Endodermal cell (in vitro differentiated cells): ENCODE measurements at regions not wholly inside any gene's neighbourhood (a gene's known extent, or its start where the extent isn't known, plus 50 kb on each side); places are given as distances from the start of the nearest gene placed in this dataset.
A peak's percentile ranks its signal among the peaks of the same experiment; 100 is the strongest.

Experiments
- DNase-seq: peaks from one replicate; pipeline ENCODE4 v3.0.0-alpha.2; 2017
- H3K27ac ChIP-seq: 2 replicates; pipeline ENCODE4 v1.5.1; 2013; ENCODE audit warnings: mild to moderate bottlenecking, low read depth, low read length, moderate library complexity
- H3K27me3 ChIP-seq: 2 replicates; pipeline ENCODE4 v1.6.1; 2013; ENCODE audit warnings: mild to moderate bottlenecking, low read length, moderate library complexity; ENCODE audit not compliant: insufficient read depth, control insufficient read depth, poor library complexity, severe bottlenecking
- H3K36me3 ChIP-seq: 2 replicates; pipeline ENCODE4 v1.7.0; 2013; ENCODE audit warnings: mild to moderate bottlenecking, low read length, moderate library complexity; ENCODE audit not compliant: control insufficient read depth, insufficient read depth
- H3K4me1 ChIP-seq: one replicate; pipeline ENCODE4 v1.7.0; 2013; ENCODE audit warnings: low read length; ENCODE audit not compliant: control insufficient read depth, insufficient read depth
- H3K4me3 ChIP-seq: 2 replicates; pipeline ENCODE4 v1.5.1; 2013; ENCODE audit warnings: mild to moderate bottlenecking, low read length, moderate library complexity
- H3K9ac ChIP-seq: 2 replicates; pipeline ENCODE4 v1.6.1; 2013; ENCODE audit warnings: mild to moderate bottlenecking, low read length, moderate library complexity; ENCODE audit not compliant: poor library complexity, severe bottlenecking; ENCODE audit errors: extremely low read depth
- H3K9me3 ChIP-seq: 2 replicates; pipeline ENCODE4 v1.6.1; 2013; ENCODE audit warnings: mild to moderate bottlenecking, low read length, moderate library complexity; ENCODE audit not compliant: control insufficient read depth
- H3K27ac Mint-ChIP-seq: 2 replicates; pipeline ENCODE4 v1.8.0; 2020; ENCODE audit warnings: mixed read lengths
- H3K27me3 Mint-ChIP-seq: 2 replicates; pipeline ENCODE4 v1.8.0; 2021; ENCODE audit warnings: mild to moderate bottlenecking, mixed read lengths; ENCODE audit not compliant: insufficient read depth
- H3K36me3 Mint-ChIP-seq: 2 replicates; pipeline ENCODE4 v1.8.0; 2020; ENCODE audit warnings: low read depth, mixed read lengths
- H3K4me1 Mint-ChIP-seq: 2 replicates; pipeline ENCODE4 v1.8.0; 2020; ENCODE audit warnings: mixed read lengths
- H3K4me3 Mint-ChIP-seq: 2 replicates; pipeline ENCODE4 v1.8.0; 2020; ENCODE audit warnings: mild to moderate bottlenecking, moderate library complexity, mixed read lengths
- H3K9me3 Mint-ChIP-seq: 2 replicates; pipeline ENCODE4 v1.8.0; 2020; ENCODE audit warnings: mild to moderate bottlenecking, mixed read lengths
- WGBS, 2 experiments: methylation state at CpG; one replicate each; pipeline versions ENCODE4 v1.1.5 to v1.1.7; 2013; ENCODE audit warnings: missing lambda C conversion rate in 2 of 2, mixed read lengths in 1 of 2; ENCODE audit not compliant: insufficient coverage in 1 of 2, insufficient read length in 1 of 2; 5-methylcytosine and 5-hydroxymethylcytosine counted together
- TF ChIP-seq, protein P1 (sequence below): fragments of 200-600 bp; sonication (generic); conservative IDR thresholded peaks from 2 replicates; pipeline ENCODE4 v1.5.0; 2021; ENCODE audit warnings: antibody characterized with exemption, mild to moderate bottlenecking

DNA sequence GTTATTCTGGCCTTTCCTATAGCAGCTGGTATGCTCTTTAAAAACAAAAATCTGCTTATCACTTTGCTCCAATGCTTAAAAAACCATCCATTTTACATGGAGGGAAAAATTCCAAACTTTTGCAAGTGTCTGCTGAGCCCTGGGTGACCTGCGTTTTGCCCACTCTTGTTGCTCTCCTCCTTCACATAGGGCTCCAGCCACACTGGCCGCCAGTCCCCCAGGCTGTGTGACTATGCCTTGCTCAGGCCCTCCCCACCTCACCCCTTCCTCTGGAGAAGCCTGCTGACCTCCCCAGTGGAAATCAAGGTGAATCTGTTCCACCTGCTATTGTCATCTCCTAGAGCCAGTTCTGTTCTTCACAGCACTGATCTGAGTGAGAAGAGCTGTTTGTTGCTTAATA, 126.9 kb downstream of the SLC25A47 start:
- peaks cover 11% of the 10 kb centered on the region for H3K4me1 ChIP-seq
- H3K27me3 ChIP-seq: no peaks in the 10 kb centered on the region
- peak; percentile 32 for DNase-seq
- Mint-ChIP-seq H3K27me3 (no peaks in the 10 kb centered on the region), H3K27ac (no peak overlapping the region), H3K36me3 (no peaks in the 10 kb centered on the region), H3K4me1 (peaks cover 14% of the 10 kb centered on the region), H3K4me3 (no peak overlapping the region), H3K9me3 (no peaks in the 10 kb centered on the region)
- H3K9me3 ChIP-seq: no peaks in the 10 kb centered on the region
- H3K9ac ChIP-seq: no peak overlapping the region
- WGBS, 2 experiments: 90 to 100% methylated on average over 2 of the region's 2 CpGs
- TF ChIP-seq, protein P1, sequence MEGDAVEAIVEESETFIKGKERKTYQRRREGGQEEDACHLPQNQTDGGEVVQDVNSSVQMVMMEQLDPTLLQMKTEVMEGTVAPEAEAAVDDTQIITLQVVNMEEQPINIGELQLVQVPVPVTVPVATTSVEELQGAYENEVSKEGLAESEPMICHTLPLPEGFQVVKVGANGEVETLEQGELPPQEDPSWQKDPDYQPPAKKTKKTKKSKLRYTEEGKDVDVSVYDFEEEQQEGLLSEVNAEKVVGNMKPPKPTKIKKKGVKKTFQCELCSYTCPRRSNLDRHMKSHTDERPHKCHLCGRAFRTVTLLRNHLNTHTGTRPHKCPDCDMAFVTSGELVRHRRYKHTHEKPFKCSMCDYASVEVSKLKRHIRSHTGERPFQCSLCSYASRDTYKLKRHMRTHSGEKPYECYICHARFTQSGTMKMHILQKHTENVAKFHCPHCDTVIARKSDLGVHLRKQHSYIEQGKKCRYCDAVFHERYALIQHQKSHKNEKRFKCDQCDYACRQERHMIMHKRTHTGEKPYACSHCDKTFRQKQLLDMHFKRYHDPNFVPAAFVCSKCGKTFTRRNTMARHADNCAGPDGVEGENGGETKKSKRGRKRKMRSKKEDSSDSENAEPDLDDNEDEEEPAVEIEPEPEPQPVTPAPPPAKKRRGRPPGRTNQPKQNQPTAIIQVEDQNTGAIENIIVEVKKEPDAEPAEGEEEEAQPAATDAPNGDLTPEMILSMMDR: no peak
- H3K36me3 ChIP-seq: no peaks in the 10 kb centered on the region
- H3K4me3 ChIP-seq: no peak overlapping the region
- H3K27ac ChIP-seq: no peak overlapping the region

DNA sequence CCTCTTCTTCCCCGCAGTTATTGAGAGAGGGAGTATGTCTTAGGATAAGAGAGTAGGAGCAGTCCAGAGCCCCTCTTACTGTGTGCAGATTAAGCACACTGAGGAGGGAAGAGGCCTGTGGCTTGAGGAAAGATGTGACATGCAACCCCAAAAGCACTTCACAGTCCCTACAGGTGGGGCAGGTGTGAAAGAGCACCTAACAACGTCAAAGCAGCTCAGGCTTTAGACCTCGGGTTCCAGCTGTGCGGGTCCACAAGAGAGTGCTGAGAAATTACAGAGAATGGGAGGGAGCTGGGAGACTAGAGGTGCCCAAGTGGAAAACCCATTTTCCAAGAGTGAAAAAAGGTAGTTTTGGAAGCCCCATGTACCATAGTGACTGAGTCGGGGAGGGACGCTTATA, 127.6 kb downstream of the SLC25A47 start:
- no peak overlapping the region for H3K4me3 Mint-ChIP-seq
- peaks cover 16% of the 10 kb centered on the region for H3K4me1 Mint-ChIP-seq
- Histone ChIP-seq H3K9me3 (no peaks in the 10 kb centered on the region), H3K4me1 (peaks cover 11% of the 10 kb centered on the region), H3K9ac (no peak overlapping the region), H3K4me3 (no peak overlapping the region), H3K36me3 (no peaks in the 10 kb centered on the region), H3K27me3 (no peaks in the 10 kb centered on the region), H3K27ac (no peak overlapping the region)
- 76 to 77% methylated on average over 5 to 6 of the region's 6 CpGs for WGBS, 2 experiments
- H3K9me3 Mint-ChIP-seq: no peaks in the 10 kb centered on the region
- peak; percentile 71 for DNase-seq
- no peaks in the 10 kb centered on the region for H3K36me3 Mint-ChIP-seq
- TF ChIP-seq, protein P1: no peak
- H3K27ac Mint-ChIP-seq: no peak overlapping the region
- no peaks in the 10 kb centered on the region for H3K27me3 Mint-ChIP-seq

DNA sequence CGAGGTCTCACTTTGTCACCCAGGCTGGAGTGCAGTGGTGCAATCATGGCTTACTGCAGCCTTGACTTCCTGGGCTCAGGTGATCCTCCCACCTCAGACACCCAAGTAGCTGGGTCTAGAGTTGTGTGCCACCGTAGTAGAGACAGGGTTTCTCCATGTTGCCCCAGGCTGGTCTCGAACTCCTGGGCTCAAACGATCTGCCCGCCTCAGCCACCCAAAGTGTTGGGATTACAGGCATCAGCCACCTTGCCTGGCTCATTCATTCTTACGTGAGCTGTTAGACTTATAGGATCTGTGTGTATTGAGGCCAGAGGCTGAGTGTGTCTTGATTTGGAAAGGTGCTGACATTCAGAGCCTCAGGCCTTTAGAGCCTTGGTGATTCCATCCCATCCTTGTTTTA, 128.1 kb downstream of the SLC25A47 start:
- no peak overlapping the region for H3K27ac Mint-ChIP-seq
- no peaks in the 10 kb centered on the region for H3K27me3 ChIP-seq
- no peaks in the 10 kb centered on the region for H3K27me3 Mint-ChIP-seq
- 85 to 91% methylated on average over 2 to 6 of the region's 6 CpGs for WGBS, 2 experiments
- H3K4me1 ChIP-seq: peaks cover 11% of the 10 kb centered on the region
- DNase-seq: peak; percentile 35
- no peaks in the 10 kb centered on the region for H3K9me3 ChIP-seq
- TF ChIP-seq, protein P1: no peak
- peaks cover 18% of the 10 kb centered on the region for H3K4me1 Mint-ChIP-seq
- no peaks in the 10 kb centered on the region for H3K36me3 ChIP-seq
- no peaks in the 10 kb centered on the region for H3K36me3 Mint-ChIP-seq
- H3K9me3 Mint-ChIP-seq: no peaks in the 10 kb centered on the region
- no peak overlapping the region for H3K27ac ChIP-seq
- H3K9ac ChIP-seq: no peak overlapping the region
- H3K4me3 ChIP-seq: no peak overlapping the region
- H3K4me3 Mint-ChIP-seq: no peak overlapping the region
